ENCODE measurements at regions not wholly inside any gene's neighbourhood (a gene's known extent, or its start where the extent isn't known, plus 50 kb on each side); places are given as distances from the start of the nearest gene placed in this dataset.

DNA sequence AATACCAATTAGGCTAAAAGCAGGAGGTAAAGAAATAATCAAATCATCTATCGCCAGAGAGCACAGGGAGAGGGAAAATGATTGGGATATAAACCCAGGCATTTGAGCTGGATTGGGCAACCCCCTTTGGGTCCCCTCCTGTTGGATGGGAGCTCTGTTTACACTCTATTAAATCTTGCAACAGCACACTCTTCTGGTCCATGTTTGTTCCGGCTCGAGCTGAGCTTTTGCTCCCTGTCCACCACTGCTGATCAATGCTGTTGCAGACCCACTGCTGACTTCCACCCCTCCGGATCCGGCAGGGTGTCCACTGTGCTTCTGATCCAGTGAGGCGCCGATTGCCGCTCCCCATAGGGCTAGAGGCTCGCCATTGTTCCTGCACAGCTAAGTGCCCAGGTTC is 493.8 kb downstream of the MATN1 start:
- Histone ChIP-seq H3K27me3 (ENCODE audit: insufficient read depth, low read length, poor library complexity, severe bottlenecking) (no peaks in the 10 kb centered on the region), H3K9me2 (replicated peaks; ENCODE audit: low read depth, low read length) (no peaks in the 10 kb centered on the region), H3K79me2 (ENCODE audit: insufficient read depth, low read length) (no peaks in the 10 kb centered on the region), H4K20me1 (ENCODE audit: insufficient read depth, low read length, poor library complexity, severe bottlenecking) (no peaks in the 10 kb centered on the region), H3K4me3 (ENCODE audit: low read length, poor library complexity, severe bottlenecking) (no peak overlapping the region), H3F3A (ENCODE audit: low read depth) (no peaks in the 10 kb centered on the region), H3K4me2 (ENCODE audit: low read depth, low read length, poor library complexity, severe bottlenecking) (no peak overlapping the region), H3K9ac (ENCODE audit: low read depth, low read length, poor library complexity, severe bottlenecking) (no peak overlapping the region), H3K4me1 (ENCODE audit: insufficient read depth, low read length, poor library complexity, severe bottlenecking) (no peaks in the 10 kb centered on the region), H3K9me3 (ENCODE audit: insufficient read depth, low read depth, low read length) (no peaks in the 10 kb centered on the region; the same call in 1 of the 2 replicates), H3K36me3 (ENCODE audit: insufficient read depth, low read length) (no peaks in the 10 kb centered on the region), H2AFZ (ENCODE audit: low read length) (no peak overlapping the region)
- no peak for TF ChIP-seq CTCF (conservative IDR thresholded peaks at IDR 0.05; ENCODE audit: low read length)
- TF ChIP-seq EZH2phosphoT487 (IDR thresholded peaks at IDR 0.05; ENCODE audit: borderline replicate concordance) = no peak

DNA sequence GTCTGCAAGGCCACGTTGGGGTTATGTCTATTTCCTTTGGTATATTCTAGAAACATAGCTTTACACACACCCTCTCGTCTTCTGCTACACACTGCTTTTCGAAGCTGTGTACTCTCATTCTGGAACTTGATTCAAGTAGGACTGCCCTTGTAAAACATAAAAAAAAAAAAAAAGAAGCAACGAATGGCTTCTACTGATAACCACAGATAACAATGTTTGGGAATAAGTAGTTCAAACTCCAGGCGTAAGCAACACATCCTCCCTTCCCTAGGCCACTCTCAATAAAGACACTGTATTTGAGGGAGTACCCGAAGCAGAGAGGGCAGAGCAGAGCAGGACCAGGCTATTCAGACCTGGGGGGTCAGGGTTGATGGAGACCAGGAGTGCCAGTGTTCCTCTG is 496.7 kb downstream of the MATN1 start:
- Histone ChIP-seq H3K36me3 (ENCODE audit: insufficient read depth, low read length) (no peaks in the 10 kb centered on the region), H2AFZ (ENCODE audit: low read length) (no peak overlapping the region), H3K4me1 (ENCODE audit: insufficient read depth, low read length, poor library complexity, severe bottlenecking) (no peaks in the 10 kb centered on the region), H4K20me1 (ENCODE audit: insufficient read depth, low read length, poor library complexity, severe bottlenecking) (no peaks in the 10 kb centered on the region), H3K4me3 (ENCODE audit: low read length, poor library complexity, severe bottlenecking) (no peak overlapping the region), H3K9me2 (replicated peaks; ENCODE audit: low read depth, low read length) (no peaks in the 10 kb centered on the region), H3K9ac (ENCODE audit: low read depth, low read length, poor library complexity, severe bottlenecking) (no peak overlapping the region), H3K4me2 (ENCODE audit: low read depth, low read length, poor library complexity, severe bottlenecking) (no peak overlapping the region), H3K79me2 (ENCODE audit: insufficient read depth, low read length) (no peaks in the 10 kb centered on the region), H3K27me3 (ENCODE audit: insufficient read depth, low read length, poor library complexity, severe bottlenecking) (no peaks in the 10 kb centered on the region), H3F3A (ENCODE audit: low read depth) (no peaks in the 10 kb centered on the region), H3K9me3 (ENCODE audit: insufficient read depth, low read depth, low read length) (no peaks in the 10 kb centered on the region)
- TF ChIP-seq EZH2phosphoT487 (IDR thresholded peaks at IDR 0.05; ENCODE audit: borderline replicate concordance) (no peak), CTCF (conservative IDR thresholded peaks at IDR 0.05; ENCODE audit: low read length) (no peak)

DNA sequence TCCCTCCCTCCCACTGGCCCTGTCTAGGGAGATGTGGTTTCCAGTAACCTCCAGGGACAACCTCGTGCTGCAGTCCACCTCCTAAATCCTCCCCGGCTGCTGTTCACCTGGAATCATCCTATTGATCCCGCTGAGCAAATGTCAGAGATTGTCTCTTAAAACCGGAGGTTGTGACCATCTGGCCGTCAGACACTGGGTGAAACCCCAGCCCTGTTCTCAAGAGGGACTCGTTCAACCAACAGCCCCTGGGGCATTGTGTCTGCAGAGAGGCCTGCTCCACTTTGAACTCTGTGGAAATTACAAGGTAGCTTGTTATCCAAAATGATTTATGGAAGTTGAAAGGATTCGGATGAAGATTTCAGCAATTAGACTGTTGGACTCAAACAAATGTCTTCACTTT is 498.0 kb downstream of the MATN1 start:
- no peaks in the 10 kb centered on the region for H3F3A ChIP-seq (ENCODE audit: low read depth)
- no peak overlapping the region for H3K9ac ChIP-seq (ENCODE audit: low read depth, low read length, poor library complexity, severe bottlenecking)
- no peaks in the 10 kb centered on the region for H3K27me3 ChIP-seq (ENCODE audit: insufficient read depth, low read length, poor library complexity, severe bottlenecking)
- H3K4me2 ChIP-seq (ENCODE audit: low read depth, low read length, poor library complexity, severe bottlenecking) = no peak overlapping the region
- no peak for TF ChIP-seq EZH2phosphoT487 (IDR thresholded peaks at IDR 0.05; ENCODE audit: borderline replicate concordance)
- no peak for TF ChIP-seq CTCF (conservative IDR thresholded peaks at IDR 0.05; ENCODE audit: low read length)
- H3K9me3 ChIP-seq (ENCODE audit: insufficient read depth, low read depth, low read length) = no peaks in the 10 kb centered on the region
- no peaks in the 10 kb centered on the region for H3K4me1 ChIP-seq (ENCODE audit: insufficient read depth, low read length, poor library complexity, severe bottlenecking)
- H2AFZ ChIP-seq (ENCODE audit: low read length) = no peak overlapping the region
- no peaks in the 10 kb centered on the region for H4K20me1 ChIP-seq (ENCODE audit: insufficient read depth, low read length, poor library complexity, severe bottlenecking)
- no peaks in the 10 kb centered on the region for H3K79me2 ChIP-seq (ENCODE audit: insufficient read depth, low read length)
- H3K4me3 ChIP-seq (ENCODE audit: low read length, poor library complexity, severe bottlenecking) = no peak overlapping the region
- H3K36me3 ChIP-seq (ENCODE audit: insufficient read depth, low read length) = no peaks in the 10 kb centered on the region
- no peaks in the 10 kb centered on the region for H3K9me2 ChIP-seq (replicated peaks; ENCODE audit: low read depth, low read length)
